Keratinocyte (primary cell): ENCODE measurements at regions not wholly inside any gene's neighbourhood (a gene's known extent, or its start where the extent isn't known, plus 50 kb on each side); places are given as distances from the start of the nearest gene placed in this dataset.

Experiments used
- DNase-seq: peaks from one replicate; pipeline ENCODE4 v3.0.0-alpha.2; 2011; ENCODE audit warnings: low read depth, missing footprints, low spot score
- FAIRE-seq: peaks from 2 replicates; lab custom pipeline; 2011; peaks lifted over from hg19 to GRCh38; lab: Jason Lieb, UNC
- H2AFZ ChIP-seq: 2 replicates; pipeline ENCODE4 v1.6.0; 2012; ENCODE audit warnings: low read length, control low read depth, inconsistent platforms; ENCODE audit not compliant: control insufficient read depth
- H3K27ac ChIP-seq: 2 replicates; pipeline ENCODE4 v1.5.1; 2011; ENCODE audit warnings: low read length; ENCODE audit not compliant: control insufficient read depth, insufficient read depth
- H3K27me3 ChIP-seq: 3 replicates; pipeline ENCODE4 v1.6.0; 2011; ENCODE audit warnings: low read length; ENCODE audit not compliant: control insufficient read depth, insufficient read depth; ENCODE audit errors: extremely low read depth
- H3K36me3 ChIP-seq, 2 experiments: 2 replicates in 1 of 2; 3 replicates in 1 of 2; pipeline ENCODE4 v1.5.1; 2011; ENCODE audit warnings: low read length in 2 of 2, mild to moderate bottlenecking in 1 of 2; ENCODE audit not compliant: control insufficient read depth in 2 of 2, insufficient read depth in 2 of 2; ENCODE audit errors: extremely low read depth in 1 of 2
- H3K4me1 ChIP-seq: 3 replicates; pipeline ENCODE4 v1.5.1; 2011; ENCODE audit warnings: low read length; ENCODE audit not compliant: control insufficient read depth, insufficient read depth; ENCODE audit errors: extremely low read depth
- H3K4me2 ChIP-seq: 3 replicates; pipeline ENCODE4 v1.6.0; 2011; ENCODE audit warnings: low read depth, low read length; ENCODE audit not compliant: control insufficient read depth, insufficient read depth; ENCODE audit errors: extremely low read depth
- H3K4me3 ChIP-seq, 3 experiments: fragments of 200-600 bp in 1 of 3; sonication (generic) in 1 of 3; 2 replicates in 2 of 3; 3 replicates in 1 of 3; pipeline ENCODE4 v1.5.1; 2011 to 2016; ENCODE audit warnings: low read length in 3 of 3, mild to moderate bottlenecking in 3 of 3, control low read depth in 2 of 3, inconsistent platforms in 1 of 3, low read depth in 1 of 3, mixed read lengths in 1 of 3, mixed run types in 1 of 3, moderate library complexity in 1 of 3; ENCODE audit not compliant: control insufficient read depth in 2 of 3, insufficient read depth in 2 of 3; ENCODE audit errors: extremely low read depth in 1 of 3
- H3K79me2 ChIP-seq: 2 replicates; pipeline ENCODE4 v1.6.0; 2012; ENCODE audit warnings: low read length; ENCODE audit not compliant: control insufficient read depth, insufficient read depth
- H3K9ac ChIP-seq: 3 replicates; pipeline ENCODE4 v1.6.0; 2011; ENCODE audit warnings: low read length; ENCODE audit not compliant: control insufficient read depth, insufficient read depth; ENCODE audit errors: extremely low read depth
- H3K9me1 ChIP-seq: 3 replicates; pipeline ENCODE4 v1.6.0; 2011; ENCODE audit warnings: low read length; ENCODE audit not compliant: control insufficient read depth, insufficient read depth; ENCODE audit errors: extremely low read depth
- H3K9me3 ChIP-seq: 2 replicates; pipeline ENCODE4 v1.5.1; 2012; ENCODE audit warnings: low read depth, low read length; ENCODE audit not compliant: control insufficient read depth
- H4K20me1 ChIP-seq: 3 replicates; pipeline ENCODE4 v1.6.0; 2011; ENCODE audit warnings: low read length; ENCODE audit not compliant: control insufficient read depth, insufficient read depth; ENCODE audit errors: extremely low read depth
- EZH2 ChIP-seq: IDR thresholded peaks from one replicate; pipeline ENCODE4 v1.6.1; 2012; ENCODE audit warnings: inconsistent platforms, mild to moderate bottlenecking, low read length, moderate library complexity
- dilution Hi-C: fragments of 300-500 bp; cut with MboI; formaldehyde crosslinking; loops from one replicate; pipeline ENCODE4 v1.7.0; 2020; ENCODE audit warnings: low sequenced_read_pairs; ENCODE audit not compliant: extremely low pct_ligation_motif_present
- TF ChIP-seq, protein P1 (sequence below), 3 experiments: IDR thresholded peaks in 1 of 3; conservative IDR thresholded peaks in 1 of 3; optimal IDR thresholded peaks in 1 of 3; 2 replicates in 2 of 3; 3 replicates in 1 of 3; pipeline versions ENCODE3 to v1.5.1; 2011; ENCODE audit warnings: low read length in 3 of 3, mild to moderate bottlenecking in 3 of 3, moderate library complexity in 2 of 3, control low read depth in 1 of 3, inconsistent platforms in 1 of 3; ENCODE audit not compliant: insufficient read depth in 2 of 3; ENCODE audit errors: extremely low read depth in 1 of 3

- FAIRE-seq (no peak), DNase-seq (no peak)
- Histone ChIP-seq H3K27ac (no peak overlapping the region), H3K4me1 (no peaks in the 10 kb centered on the region), H3K27me3 (no peaks in the 10 kb centered on the region), H3K9ac (no peak overlapping the region), H3K4me3 (no peak overlapping the region), H3K79me2 (no peaks in the 10 kb centered on the region), H3K9me1 (no peaks in the 10 kb centered on the region), H3K4me2 (no peak overlapping the region), H2AFZ (no peak overlapping the region), H4K20me1 (no peaks in the 10 kb centered on the region), H3K9me3 (no peaks in the 10 kb centered on the region), H3K36me3 (no peaks in the 10 kb centered on the region)
- TF ChIP-seq, protein P1, sequence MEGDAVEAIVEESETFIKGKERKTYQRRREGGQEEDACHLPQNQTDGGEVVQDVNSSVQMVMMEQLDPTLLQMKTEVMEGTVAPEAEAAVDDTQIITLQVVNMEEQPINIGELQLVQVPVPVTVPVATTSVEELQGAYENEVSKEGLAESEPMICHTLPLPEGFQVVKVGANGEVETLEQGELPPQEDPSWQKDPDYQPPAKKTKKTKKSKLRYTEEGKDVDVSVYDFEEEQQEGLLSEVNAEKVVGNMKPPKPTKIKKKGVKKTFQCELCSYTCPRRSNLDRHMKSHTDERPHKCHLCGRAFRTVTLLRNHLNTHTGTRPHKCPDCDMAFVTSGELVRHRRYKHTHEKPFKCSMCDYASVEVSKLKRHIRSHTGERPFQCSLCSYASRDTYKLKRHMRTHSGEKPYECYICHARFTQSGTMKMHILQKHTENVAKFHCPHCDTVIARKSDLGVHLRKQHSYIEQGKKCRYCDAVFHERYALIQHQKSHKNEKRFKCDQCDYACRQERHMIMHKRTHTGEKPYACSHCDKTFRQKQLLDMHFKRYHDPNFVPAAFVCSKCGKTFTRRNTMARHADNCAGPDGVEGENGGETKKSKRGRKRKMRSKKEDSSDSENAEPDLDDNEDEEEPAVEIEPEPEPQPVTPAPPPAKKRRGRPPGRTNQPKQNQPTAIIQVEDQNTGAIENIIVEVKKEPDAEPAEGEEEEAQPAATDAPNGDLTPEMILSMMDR (optimal IDR thresholded peaks at IDR 0.05 in 1 of 3, IDR thresholded peaks at IDR 0.05 in 1 of 3, conservative IDR thresholded peaks at IDR 0.05 in 1 of 3; ENCODE audit: extremely low read depth in 1 of 3, insufficient read depth in 2 of 3, low read length in 3 of 3): no peak
- no peak for TF ChIP-seq EZH2
- dilution Hi-C loops: no loop called here
Observed at GRCh38 chr6:74645108-74645849, 560.6 kb downstream of the COL12A1 start.

DNA sequence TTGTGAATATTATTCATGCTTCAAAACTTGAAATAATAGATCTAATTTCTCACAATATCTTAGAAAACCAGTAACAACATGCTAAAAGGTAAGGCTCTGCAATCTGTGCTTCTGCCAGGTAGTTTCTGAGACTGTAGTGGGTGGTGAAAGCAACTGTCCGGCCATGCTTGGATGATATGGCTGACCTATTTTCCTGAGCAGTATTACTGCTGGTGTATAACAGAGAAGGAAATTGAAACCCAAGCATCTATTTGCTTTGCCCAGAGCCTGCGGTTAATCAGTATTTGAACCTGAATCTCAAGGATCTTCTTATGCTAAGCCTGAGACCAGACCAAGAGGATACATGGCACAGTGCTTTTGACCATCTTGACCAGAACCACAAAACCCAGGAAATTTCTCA, 563.8 kb downstream of the COL12A1 start:
- H3K27me3 ChIP-seq: no peaks in the 10 kb centered on the region
- H3K27ac ChIP-seq: no peak overlapping the region
- dilution Hi-C loops: no loop called here
- no peaks in the 10 kb centered on the region for H3K4me1 ChIP-seq
- no peaks in the 10 kb centered on the region for H3K79me2 ChIP-seq
- no peaks in the 10 kb centered on the region for H3K9me1 ChIP-seq
- H4K20me1 ChIP-seq: no peaks in the 10 kb centered on the region
- TF ChIP-seq, protein P1 (optimal IDR thresholded peaks at IDR 0.05 in 1 of 3, IDR thresholded peaks at IDR 0.05 in 1 of 3, conservative IDR thresholded peaks at IDR 0.05 in 1 of 3; ENCODE audit: extremely low read depth in 1 of 3, insufficient read depth in 2 of 3, low read length in 3 of 3): no peak
- no peak for TF ChIP-seq EZH2
- no peak overlapping the region for H2AFZ ChIP-seq
- H3K36me3 ChIP-seq: no peaks in the 10 kb centered on the region
- no peak overlapping the region for H3K4me3 ChIP-seq
- no peak overlapping the region for H3K9ac ChIP-seq
- H3K9me3 ChIP-seq: no peaks in the 10 kb centered on the region
- FAIRE-seq (no peak), DNase-seq (no peak)
- H3K4me2 ChIP-seq: no peak overlapping the region
